SH-SY5Y (cell line): ENCODE measurements at regions not wholly inside any gene's neighbourhood (a gene's known extent, or its start where the extent isn't known, plus 50 kb on each side); places are given as distances from the start of the nearest gene placed in this dataset.

ENCODE experiments used
- GATA2 ChIP-seq: IDR thresholded peaks from 2 replicates; pipeline ENCODE4 v1.6.1; 2011; ENCODE audit warnings: mild to moderate bottlenecking, low read depth, low read length
- GATA3 ChIP-seq: IDR thresholded peaks from 2 replicates; pipeline ENCODE4 v1.6.1; 2011; ENCODE audit warnings: low read depth, mild to moderate bottlenecking, low read length, moderate library complexity

- no peak for TF ChIP-seq GATA2
- no peak for TF ChIP-seq GATA3
Measured at GRCh38 chr2:17303054-17303453, 215.2 kb downstream of the RAD51AP2 start.
